ENCODE measurements at regions not wholly inside any gene's neighbourhood (a gene's known extent, or its start where the extent isn't known, plus 50 kb on each side); places are given as distances from the start of the nearest gene placed in this dataset.
"Not testable (repeated sequence)": the region's sequence is repeated elsewhere in the genome, so short reads cannot be mapped to it uniquely, and the experiment has no call there.

DNA sequence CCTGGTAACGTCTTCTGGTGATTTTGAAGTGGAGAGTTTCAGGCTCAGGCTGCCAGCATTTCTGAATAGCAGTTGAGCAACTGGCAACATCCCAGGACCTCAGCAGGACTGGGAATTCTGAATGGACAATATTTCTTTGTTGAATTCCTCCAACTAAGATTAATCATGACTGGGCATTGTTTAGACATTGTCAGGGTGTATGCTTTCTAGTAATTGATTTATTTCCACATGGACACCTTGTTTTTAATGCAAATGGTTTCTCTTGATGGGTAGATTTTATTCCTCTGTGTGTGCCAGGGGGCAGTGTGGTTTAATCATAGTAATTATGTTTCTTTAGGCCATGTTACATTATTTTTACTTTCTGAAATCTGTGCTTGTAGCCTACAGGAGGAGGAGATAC is 1004.7 kb upstream of the LCORL start:
- Histone ChIP-seq H3K4me1 (ENCODE audit: control insufficient read depth, low read length) (no peaks in the 10 kb centered on the region), H3K27ac (ENCODE audit: low read depth, low read length) (no peak overlapping the region), H3F3A (ENCODE audit: control insufficient read depth, insufficient read depth) (no peaks in the 10 kb centered on the region), H4K20me1 (ENCODE audit: control insufficient read depth, insufficient read depth, low read depth, low read length) (no peaks in the 10 kb centered on the region), H3K27me3 (ENCODE audit: control insufficient read depth, low read length) (no peaks in the 10 kb centered on the region), H3K36me3 (ENCODE audit: control insufficient read depth, low read length) (no peaks in the 10 kb centered on the region), H3K4me3 (ENCODE audit: low read length) (no peak overlapping the region), H3K9me3 (ENCODE audit: control insufficient read depth, insufficient read depth, low read length) (no peaks in the 10 kb centered on the region), H3K79me2 (ENCODE audit: control insufficient read depth, low read length) (no peaks in the 10 kb centered on the region), H3K4me2 (ENCODE audit: low read length) (no peak overlapping the region), H3K9me2 (replicated peaks; ENCODE audit: control insufficient read depth, low read length) (no peaks in the 10 kb centered on the region)
- TF ChIP-seq, protein P1, sequence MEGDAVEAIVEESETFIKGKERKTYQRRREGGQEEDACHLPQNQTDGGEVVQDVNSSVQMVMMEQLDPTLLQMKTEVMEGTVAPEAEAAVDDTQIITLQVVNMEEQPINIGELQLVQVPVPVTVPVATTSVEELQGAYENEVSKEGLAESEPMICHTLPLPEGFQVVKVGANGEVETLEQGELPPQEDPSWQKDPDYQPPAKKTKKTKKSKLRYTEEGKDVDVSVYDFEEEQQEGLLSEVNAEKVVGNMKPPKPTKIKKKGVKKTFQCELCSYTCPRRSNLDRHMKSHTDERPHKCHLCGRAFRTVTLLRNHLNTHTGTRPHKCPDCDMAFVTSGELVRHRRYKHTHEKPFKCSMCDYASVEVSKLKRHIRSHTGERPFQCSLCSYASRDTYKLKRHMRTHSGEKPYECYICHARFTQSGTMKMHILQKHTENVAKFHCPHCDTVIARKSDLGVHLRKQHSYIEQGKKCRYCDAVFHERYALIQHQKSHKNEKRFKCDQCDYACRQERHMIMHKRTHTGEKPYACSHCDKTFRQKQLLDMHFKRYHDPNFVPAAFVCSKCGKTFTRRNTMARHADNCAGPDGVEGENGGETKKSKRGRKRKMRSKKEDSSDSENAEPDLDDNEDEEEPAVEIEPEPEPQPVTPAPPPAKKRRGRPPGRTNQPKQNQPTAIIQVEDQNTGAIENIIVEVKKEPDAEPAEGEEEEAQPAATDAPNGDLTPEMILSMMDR (IDR thresholded peaks at IDR 0.05; ENCODE audit: low read depth, low read length, poor library complexity, severe bottlenecking) = no peak
- no peak for TF ChIP-seq EZH2phosphoT487 (IDR thresholded peaks at IDR 0.05; ENCODE audit: borderline replicate concordance, low read length)

GRCh38 chr4:19025031-19025430 is 1003.5 kb upstream of the LCORL start:
- H3F3A ChIP-seq (ENCODE audit: control insufficient read depth, insufficient read depth) = no peaks in the 10 kb centered on the region
- TF ChIP-seq, protein P1 (IDR thresholded peaks at IDR 0.05; ENCODE audit: low read depth, low read length, poor library complexity, severe bottlenecking) = no peak
- no peak for TF ChIP-seq EZH2phosphoT487 (IDR thresholded peaks at IDR 0.05; ENCODE audit: borderline replicate concordance, low read length)
- no peak overlapping the region for H3K4me2 ChIP-seq (ENCODE audit: low read length)
- H3K9me2 ChIP-seq (replicated peaks; ENCODE audit: control insufficient read depth, low read length) = no peaks in the 10 kb centered on the region
- no peaks in the 10 kb centered on the region for H3K9me3 ChIP-seq (ENCODE audit: control insufficient read depth, insufficient read depth, low read length)
- H3K27ac ChIP-seq (ENCODE audit: low read depth, low read length) = no peak overlapping the region
- H3K4me1 ChIP-seq (ENCODE audit: control insufficient read depth, low read length) = no peaks in the 10 kb centered on the region
- H3K36me3 ChIP-seq (ENCODE audit: control insufficient read depth, low read length) = no peaks in the 10 kb centered on the region
- H4K20me1 ChIP-seq (ENCODE audit: control insufficient read depth, insufficient read depth, low read depth, low read length) = no peaks in the 10 kb centered on the region
- no peaks in the 10 kb centered on the region for H3K27me3 ChIP-seq (ENCODE audit: control insufficient read depth, low read length)
- H3K79me2 ChIP-seq (ENCODE audit: control insufficient read depth, low read length) = no peaks in the 10 kb centered on the region
- H3K4me3 ChIP-seq (ENCODE audit: low read length) = no peak overlapping the region

DNA sequence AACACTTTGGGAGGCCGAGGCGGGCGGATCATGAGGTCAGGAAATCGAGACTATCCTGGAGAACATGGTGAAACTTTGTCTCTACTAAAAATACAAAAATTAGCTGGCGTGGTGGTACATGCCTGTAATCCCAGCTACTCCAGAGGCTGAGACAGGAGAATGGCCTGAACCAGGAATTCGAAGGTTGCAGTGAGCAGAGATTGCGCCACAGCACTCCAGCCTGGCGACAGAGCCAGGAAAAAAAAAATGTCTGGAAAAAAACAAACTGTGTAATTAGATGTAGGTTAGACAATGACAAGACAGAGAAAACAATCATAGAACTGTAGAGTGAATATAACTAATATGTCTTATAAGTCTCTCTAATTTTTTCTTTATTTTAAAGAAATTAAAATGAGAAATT is 1002.5 kb upstream of the LCORL start:
- no peaks in the 10 kb centered on the region for H3K9me2 ChIP-seq (replicated peaks; ENCODE audit: control insufficient read depth, low read length)
- TF ChIP-seq, protein P1 (IDR thresholded peaks at IDR 0.05; ENCODE audit: low read depth, low read length, poor library complexity, severe bottlenecking) = no peak
- TF ChIP-seq EZH2phosphoT487 (IDR thresholded peaks at IDR 0.05; ENCODE audit: borderline replicate concordance, low read length) = no peak
- H3K79me2 ChIP-seq (ENCODE audit: control insufficient read depth, low read length) = no peaks in the 10 kb centered on the region
- no peak overlapping the region for H3K27ac ChIP-seq (ENCODE audit: low read depth, low read length)
- H3K9me3 ChIP-seq (ENCODE audit: control insufficient read depth, insufficient read depth, low read length) = no peaks in the 10 kb centered on the region
- no peaks in the 10 kb centered on the region for H4K20me1 ChIP-seq (ENCODE audit: control insufficient read depth, insufficient read depth, low read depth, low read length)
- H3K4me3 ChIP-seq (ENCODE audit: low read length) = no peak overlapping the region
- no peaks in the 10 kb centered on the region for H3K36me3 ChIP-seq (ENCODE audit: control insufficient read depth, low read length)
- H3K27me3 ChIP-seq (ENCODE audit: control insufficient read depth, low read length) = no peaks in the 10 kb centered on the region
- no peaks in the 10 kb centered on the region for H3K4me1 ChIP-seq (ENCODE audit: control insufficient read depth, low read length)
- H3F3A ChIP-seq (ENCODE audit: control insufficient read depth, insufficient read depth) = no peaks in the 10 kb centered on the region
- H3K4me2 ChIP-seq (ENCODE audit: low read length) = no peak overlapping the region

- Histone ChIP-seq H3K27ac (ENCODE audit: low read depth, low read length) (no peak overlapping the region), H3K36me3 (ENCODE audit: control insufficient read depth, low read length) (no peaks in the 10 kb centered on the region), H3K4me1 (ENCODE audit: control insufficient read depth, low read length) (no peaks in the 10 kb centered on the region), H3K9me2 (replicated peaks; ENCODE audit: control insufficient read depth, low read length) (no peaks in the 10 kb centered on the region), H4K20me1 (ENCODE audit: control insufficient read depth, insufficient read depth, low read depth, low read length) (no peaks in the 10 kb centered on the region), H3K27me3 (ENCODE audit: control insufficient read depth, low read length) (no peaks in the 10 kb centered on the region), H3K79me2 (ENCODE audit: control insufficient read depth, low read length) (no peaks in the 10 kb centered on the region), H3K4me3 (ENCODE audit: low read length) (no peak overlapping the region), H3K4me2 (ENCODE audit: low read length) (no peak overlapping the region), H3F3A (ENCODE audit: control insufficient read depth, insufficient read depth) (no peaks in the 10 kb centered on the region), H3K9me3 (ENCODE audit: control insufficient read depth, insufficient read depth, low read length) (no peaks in the 10 kb centered on the region)
- TF ChIP-seq, protein P1 (IDR thresholded peaks at IDR 0.05; ENCODE audit: low read depth, low read length, poor library complexity, severe bottlenecking) = no peak
- no peak for TF ChIP-seq EZH2phosphoT487 (IDR thresholded peaks at IDR 0.05; ENCODE audit: borderline replicate concordance, low read length)
These were observed 1000.1 kb upstream of the LCORL start for GRCh38 chr4:19021617-19022016.

GRCh38 chr4:19016550-19016949 is 995.0 kb upstream of the LCORL start:
- H4K20me1 ChIP-seq (ENCODE audit: control insufficient read depth, insufficient read depth, low read depth, low read length); H3K4me2 ChIP-seq (ENCODE audit: low read length); H3K27me3 ChIP-seq (ENCODE audit: control insufficient read depth, low read length); H3K4me1 ChIP-seq (ENCODE audit: control insufficient read depth, low read length); H3K36me3 ChIP-seq (ENCODE audit: control insufficient read depth, low read length); H3K27ac ChIP-seq (ENCODE audit: low read depth, low read length); H3K9me2 ChIP-seq (replicated peaks; ENCODE audit: control insufficient read depth, low read length); H3K4me3 ChIP-seq (ENCODE audit: low read length); H3K79me2 ChIP-seq (ENCODE audit: control insufficient read depth, low read length); H3F3A ChIP-seq (ENCODE audit: control insufficient read depth, insufficient read depth); H3K9me3 ChIP-seq (ENCODE audit: control insufficient read depth, insufficient read depth, low read length): not testable (repeated sequence)

Measured in DOHH2 (cell line).